Stimulated activated CD4-positive, alpha-beta T cell treated with anti-CD3 and anti-CD28 coated beads, Interleukin-2, amount 100 ng/mL, for 48 hours (primary cell): ENCODE measurements at regions not wholly inside any gene's neighbourhood (a gene's known extent, or its start where the extent isn't known, plus 50 kb on each side); places are given as distances from the start of the nearest gene placed in this dataset.
"Not testable (repeated sequence)": the region's sequence is repeated elsewhere in the genome, so short reads cannot be mapped to it uniquely, and the experiment has no call there.

Experiments used
- DNase-seq, 2 donors: peaks; one replicate each; pipeline ENCODE4 v3.0.0-alpha.2; 2020

- DNase-seq: not testable (repeated sequence)
These were observed 299.2 kb downstream of the TRIML1 start for GRCh38 chr4:188438391-188438824.

GRCh38 chr4:188439641-188440311 lies 300.5 kb downstream of the TRIML1 start:
- no peak for DNase-seq

- no peak for DNase-seq
These were observed 305.3 kb downstream of the TRIML1 start for GRCh38 chr4:188444500-188444899.

- DNase-seq: not testable (repeated sequence)
These were observed 309.8 kb downstream of the TRIML1 start for GRCh38 chr4:188448996-188449395.

- no peak for DNase-seq
These were observed 311.3 kb downstream of the TRIML1 start for GRCh38 chr4:188450571-188450970.

- DNase-seq: no peak
These were observed 312.9 kb downstream of the TRIML1 start for GRCh38 chr4:188452097-188452496.

- DNase-seq: no peak
These were observed 315.3 kb downstream of the TRIML1 start for GRCh38 chr4:188454575-188454974.

GRCh38 chr4:188455062-188455752 lies 316.0 kb downstream of the TRIML1 start:
- DNase-seq: no peak

GRCh38 chr4:188459381-188459780 lies 320.1 kb downstream of the TRIML1 start:
- DNase-seq: no peak

- DNase-seq: no peak
These were observed 324.7 kb downstream of the TRIML1 start for GRCh38 chr4:188463909-188464308.

- no peak for DNase-seq
These were observed 326.8 kb downstream of the TRIML1 start for GRCh38 chr4:188466001-188466400.

- DNase-seq: no peak
These were observed 345.0 kb downstream of the TRIML1 start for GRCh38 chr4:188484256-188484655.

- no peak for DNase-seq
These were observed 346.7 kb downstream of the TRIML1 start for GRCh38 chr4:188485906-188486305.

- no peak for DNase-seq
These were observed 353.6 kb downstream of the TRIML1 start for GRCh38 chr4:188492886-188493285.

GRCh38 chr4:188495169-188495568 lies 355.9 kb downstream of the TRIML1 start:
- DNase-seq: no peak

GRCh38 chr4:188511431-188511830 lies 372.2 kb downstream of the TRIML1 start:
- no peak for DNase-seq

- no peak for DNase-seq
These were observed 393.5 kb downstream of the TRIML1 start for GRCh38 chr4:188532751-188533150.

- no peak for DNase-seq
These were observed 395.1 kb downstream of the TRIML1 start for GRCh38 chr4:188534297-188534696.

GRCh38 chr4:188534917-188535316 lies 395.7 kb downstream of the TRIML1 start:
- DNase-seq: no peak

- no peak for DNase-seq
These were observed 397.6 kb downstream of the TRIML1 start for GRCh38 chr4:188536826-188537225.

- no peak for DNase-seq
These were observed 411.1 kb downstream of the TRIML1 start for GRCh38 chr4:188550296-188550695.

GRCh38 chr4:188551156-188551555 lies 411.9 kb downstream of the TRIML1 start:
- no peak for DNase-seq

- no peak for DNase-seq
These were observed 413.6 kb downstream of the TRIML1 start for GRCh38 chr4:188552741-188553275.

- no peak for DNase-seq
These were observed 415.2 kb downstream of the TRIML1 start for GRCh38 chr4:188554413-188554812.
